ENCODE measurements at regions not wholly inside any gene's neighbourhood (a gene's known extent, or its start where the extent isn't known, plus 50 kb on each side); places are given as distances from the start of the nearest gene placed in this dataset.

GRCh38 chr7:16951483-16952080, 69.8 kb upstream of the AGR3 start:
- TF ChIP-seq CTCF (IDR thresholded peaks at IDR 0.05; ENCODE audit: poor library complexity, severe bottlenecking) (no peak), POLR2AphosphoS5 (IDR thresholded peaks at IDR 0.05) (no peak), TAF1 (IDR thresholded peaks at IDR 0.05; ENCODE audit: low read depth) (no peak), MXI1 (conservative IDR thresholded peaks at IDR 0.05; ENCODE audit: poor library complexity, severe bottlenecking) (no peak), EP300 (conservative IDR thresholded peaks at IDR 0.05; ENCODE audit: poor library complexity, severe bottlenecking) (no peak), EZH2 (IDR thresholded peaks at IDR 0.05; ENCODE audit: borderline replicate concordance, insufficient read depth, low read length, poor library complexity, severe bottlenecking) (no peak), RAD21 (conservative IDR thresholded peaks at IDR 0.05) (no peak), SMC3 (conservative IDR thresholded peaks at IDR 0.05; ENCODE audit: poor library complexity) (no peak)
- TF ChIP-seq, protein P1, sequence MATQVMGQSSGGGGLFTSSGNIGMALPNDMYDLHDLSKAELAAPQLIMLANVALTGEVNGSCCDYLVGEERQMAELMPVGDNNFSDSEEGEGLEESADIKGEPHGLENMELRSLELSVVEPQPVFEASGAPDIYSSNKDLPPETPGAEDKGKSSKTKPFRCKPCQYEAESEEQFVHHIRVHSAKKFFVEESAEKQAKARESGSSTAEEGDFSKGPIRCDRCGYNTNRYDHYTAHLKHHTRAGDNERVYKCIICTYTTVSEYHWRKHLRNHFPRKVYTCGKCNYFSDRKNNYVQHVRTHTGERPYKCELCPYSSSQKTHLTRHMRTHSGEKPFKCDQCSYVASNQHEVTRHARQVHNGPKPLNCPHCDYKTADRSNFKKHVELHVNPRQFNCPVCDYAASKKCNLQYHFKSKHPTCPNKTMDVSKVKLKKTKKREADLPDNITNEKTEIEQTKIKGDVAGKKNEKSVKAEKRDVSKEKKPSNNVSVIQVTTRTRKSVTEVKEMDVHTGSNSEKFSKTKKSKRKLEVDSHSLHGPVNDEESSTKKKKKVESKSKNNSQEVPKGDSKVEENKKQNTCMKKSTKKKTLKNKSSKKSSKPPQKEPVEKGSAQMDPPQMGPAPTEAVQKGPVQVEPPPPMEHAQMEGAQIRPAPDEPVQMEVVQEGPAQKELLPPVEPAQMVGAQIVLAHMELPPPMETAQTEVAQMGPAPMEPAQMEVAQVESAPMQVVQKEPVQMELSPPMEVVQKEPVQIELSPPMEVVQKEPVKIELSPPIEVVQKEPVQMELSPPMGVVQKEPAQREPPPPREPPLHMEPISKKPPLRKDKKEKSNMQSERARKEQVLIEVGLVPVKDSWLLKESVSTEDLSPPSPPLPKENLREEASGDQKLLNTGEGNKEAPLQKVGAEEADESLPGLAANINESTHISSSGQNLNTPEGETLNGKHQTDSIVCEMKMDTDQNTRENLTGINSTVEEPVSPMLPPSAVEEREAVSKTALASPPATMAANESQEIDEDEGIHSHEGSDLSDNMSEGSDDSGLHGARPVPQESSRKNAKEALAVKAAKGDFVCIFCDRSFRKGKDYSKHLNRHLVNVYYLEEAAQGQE (IDR thresholded peaks at IDR 0.05; ENCODE audit: borderline replicate concordance), result no peak

Data from neural cell (in vitro differentiated cells).